ENCODE measurements at regions not wholly inside any gene's neighbourhood (a gene's known extent, or its start where the extent isn't known, plus 50 kb on each side); places are given as distances from the start of the nearest gene placed in this dataset.

DNA sequence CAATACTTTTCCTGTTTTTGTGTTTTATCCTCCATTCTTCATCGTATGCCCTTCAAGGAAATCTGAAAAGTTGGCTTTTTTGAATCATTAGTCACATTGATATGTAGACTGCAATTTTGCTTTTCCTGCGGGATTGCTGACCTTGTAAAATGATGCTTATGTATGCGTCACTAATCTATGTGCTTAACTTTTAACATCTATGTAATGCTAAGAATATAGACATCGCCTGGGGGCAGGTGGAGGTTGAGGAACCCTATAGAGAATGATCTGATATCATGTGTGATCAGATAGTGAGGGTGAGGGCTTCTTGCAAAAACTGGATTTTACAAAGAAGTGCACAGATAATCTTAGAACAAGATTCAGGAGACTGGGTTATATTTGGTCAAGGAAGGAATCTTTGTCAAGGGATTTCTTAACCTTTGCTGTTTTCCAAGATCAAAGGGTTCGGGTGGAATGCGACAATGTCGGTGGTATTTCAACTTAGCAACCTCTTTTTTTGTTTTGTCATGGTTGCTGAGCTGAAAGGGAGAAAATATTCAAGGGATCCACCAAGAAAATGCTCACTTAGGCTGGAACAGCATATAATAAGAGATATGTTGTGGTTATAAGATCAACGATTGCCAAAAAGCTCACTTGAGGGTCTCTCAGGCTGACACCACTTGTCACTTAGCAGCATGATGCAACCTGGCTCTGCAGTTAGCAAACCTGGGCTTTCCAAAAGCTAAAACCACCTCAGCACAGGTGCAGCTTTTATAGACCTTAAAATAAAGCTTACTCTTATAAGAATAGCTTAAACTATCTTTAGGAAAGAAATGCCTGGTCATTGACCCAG, 70.6 kb upstream of the PUDP start:
- intact Hi-C loops (cut with micrococcal nuclease): no loop called here
- DNase-seq (ENCODE audit: unreplicated experiment): no peak
- ChIA-PET CTCF (interaction anchor here (0.6 kb wide), 1 partner anchor 28 kb away, joined by 3 read pairs; no protein-coding TSS in a partner anchor), POLR2A (no interaction called here)
- Mint-ChIP-seq H3K4me3 (ENCODE audit: unreplicated experiment) (no peak overlapping the region), H3K36me3 (ENCODE audit: insufficient read depth, unreplicated experiment) (peaks cover 4% of the 10 kb centered on the region), H3K27me3 (ENCODE audit: insufficient read depth, unreplicated experiment) (no peaks in the 10 kb centered on the region), H3K27ac (ENCODE audit: low read depth, unreplicated experiment) (no peak overlapping the region), H3K4me1 (ENCODE audit: insufficient read depth, unreplicated experiment) (no peaks in the 10 kb centered on the region), H3K9me3 (ENCODE audit: unreplicated experiment) (no peaks in the 10 kb centered on the region)
- TF ChIP-seq, protein P1, sequence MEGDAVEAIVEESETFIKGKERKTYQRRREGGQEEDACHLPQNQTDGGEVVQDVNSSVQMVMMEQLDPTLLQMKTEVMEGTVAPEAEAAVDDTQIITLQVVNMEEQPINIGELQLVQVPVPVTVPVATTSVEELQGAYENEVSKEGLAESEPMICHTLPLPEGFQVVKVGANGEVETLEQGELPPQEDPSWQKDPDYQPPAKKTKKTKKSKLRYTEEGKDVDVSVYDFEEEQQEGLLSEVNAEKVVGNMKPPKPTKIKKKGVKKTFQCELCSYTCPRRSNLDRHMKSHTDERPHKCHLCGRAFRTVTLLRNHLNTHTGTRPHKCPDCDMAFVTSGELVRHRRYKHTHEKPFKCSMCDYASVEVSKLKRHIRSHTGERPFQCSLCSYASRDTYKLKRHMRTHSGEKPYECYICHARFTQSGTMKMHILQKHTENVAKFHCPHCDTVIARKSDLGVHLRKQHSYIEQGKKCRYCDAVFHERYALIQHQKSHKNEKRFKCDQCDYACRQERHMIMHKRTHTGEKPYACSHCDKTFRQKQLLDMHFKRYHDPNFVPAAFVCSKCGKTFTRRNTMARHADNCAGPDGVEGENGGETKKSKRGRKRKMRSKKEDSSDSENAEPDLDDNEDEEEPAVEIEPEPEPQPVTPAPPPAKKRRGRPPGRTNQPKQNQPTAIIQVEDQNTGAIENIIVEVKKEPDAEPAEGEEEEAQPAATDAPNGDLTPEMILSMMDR (IDR thresholded peaks at IDR 0.05; ENCODE audit: unreplicated experiment): no peak
- BruUV-seq (replicated peaks): no TSS peak

DNA sequence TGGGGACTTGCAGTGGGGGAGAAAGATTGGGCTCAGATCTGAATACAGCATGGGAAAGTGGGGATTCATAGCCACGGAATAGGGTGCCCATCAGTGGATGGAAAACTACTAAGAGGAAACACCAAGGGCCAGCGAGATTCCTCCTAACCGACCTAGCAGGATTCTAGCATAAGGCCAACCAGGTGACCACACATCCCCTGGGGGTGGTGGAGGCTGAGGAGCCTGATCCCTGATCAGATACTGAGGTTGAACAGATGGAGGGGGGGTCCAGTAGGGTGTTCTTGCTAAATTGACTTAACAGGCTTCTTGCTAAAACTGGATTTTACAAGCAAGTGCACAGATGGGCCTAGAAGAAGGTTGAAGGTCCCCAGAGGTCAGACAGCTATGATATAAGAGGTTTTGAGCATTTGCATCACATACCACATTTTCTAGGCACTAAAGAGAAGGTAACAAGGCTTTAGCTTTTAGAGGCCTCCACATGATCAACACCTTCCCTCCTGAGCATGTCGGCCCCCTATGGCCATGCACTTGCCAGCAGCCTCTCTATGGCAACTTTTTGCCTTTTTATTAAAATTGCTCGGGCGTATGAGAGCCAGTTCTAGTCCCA, 69.1 kb upstream of the PUDP start:
- no peaks in the 10 kb centered on the region for H3K9me3 Mint-ChIP-seq (ENCODE audit: unreplicated experiment)
- no peak for DNase-seq (ENCODE audit: unreplicated experiment)
- no TSS peak for BruUV-seq (replicated peaks)
- TF ChIP-seq, protein P1 (IDR thresholded peaks at IDR 0.05; ENCODE audit: unreplicated experiment): no peak
- POLR2A ChIA-PET: no interaction called here
- intact Hi-C loops (cut with micrococcal nuclease): no loop called here
- CTCF ChIA-PET: no interaction called here
- no peak overlapping the region for H3K27ac Mint-ChIP-seq (ENCODE audit: low read depth, unreplicated experiment)
- H3K4me3 Mint-ChIP-seq (ENCODE audit: unreplicated experiment): no peak overlapping the region
- no peaks in the 10 kb centered on the region for H3K4me1 Mint-ChIP-seq (ENCODE audit: insufficient read depth, unreplicated experiment)
- no peaks in the 10 kb centered on the region for H3K27me3 Mint-ChIP-seq (ENCODE audit: insufficient read depth, unreplicated experiment)
- peaks cover 4% of the 10 kb centered on the region for H3K36me3 Mint-ChIP-seq (ENCODE audit: insufficient read depth, unreplicated experiment)

DNA sequence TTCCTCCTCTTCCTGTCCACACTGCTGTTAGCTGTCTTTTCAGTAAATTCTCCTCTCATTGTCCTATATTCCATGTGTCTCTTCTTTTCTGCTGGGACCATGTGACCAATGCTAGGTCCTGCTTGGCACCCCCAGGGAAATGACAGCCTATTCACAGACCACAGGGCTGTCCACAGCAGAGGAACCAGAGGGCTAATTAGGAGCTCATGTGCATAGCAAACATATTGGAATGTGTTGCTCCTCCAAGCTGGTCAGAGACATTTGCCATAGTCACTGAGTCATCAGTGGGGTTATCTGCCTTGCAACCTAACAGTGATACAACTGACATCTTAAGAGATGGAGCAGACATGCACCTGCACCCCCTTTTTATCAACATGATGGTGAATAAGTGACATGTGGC, 67.9 kb upstream of the PUDP start:
- BruUV-seq (replicated peaks): no TSS peak
- TF ChIP-seq, protein P1 (IDR thresholded peaks at IDR 0.05; ENCODE audit: unreplicated experiment): no peak
- Mint-ChIP-seq H3K9me3 (ENCODE audit: unreplicated experiment) (no peaks in the 10 kb centered on the region), H3K4me1 (ENCODE audit: insufficient read depth, unreplicated experiment) (no peaks in the 10 kb centered on the region), H3K27me3 (ENCODE audit: insufficient read depth, unreplicated experiment) (no peaks in the 10 kb centered on the region), H3K36me3 (ENCODE audit: insufficient read depth, unreplicated experiment) (peaks cover 4% of the 10 kb centered on the region), H3K27ac (ENCODE audit: low read depth, unreplicated experiment) (no peak overlapping the region), H3K4me3 (ENCODE audit: unreplicated experiment) (no peak overlapping the region)
- intact Hi-C loops (cut with micrococcal nuclease): no loop called here
- ChIA-PET POLR2A (no interaction called here), CTCF (no interaction called here)
- DNase-seq (ENCODE audit: unreplicated experiment): no peak

DNA sequence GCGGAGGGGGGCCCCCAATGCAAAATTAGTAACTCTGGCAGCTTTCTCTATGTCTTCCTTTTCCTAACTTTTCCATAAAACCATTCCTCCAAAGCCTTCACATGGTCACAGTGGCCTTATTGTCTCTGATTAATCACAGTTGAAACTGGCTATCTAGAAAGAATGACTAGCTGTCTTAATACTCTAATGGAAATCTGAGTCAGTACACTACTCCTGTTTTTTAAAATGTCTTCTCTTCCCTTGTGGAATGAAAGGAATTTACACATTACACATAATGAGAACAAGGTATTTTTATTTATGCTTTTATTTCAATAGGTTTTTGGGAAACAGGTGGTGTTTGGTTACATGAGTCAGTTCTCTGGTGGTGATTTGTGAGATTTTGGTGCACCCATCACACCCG, 66.3 kb upstream of the PUDP start:
- CTCF ChIA-PET: interaction anchor here (0.5 to 0.7 kb wide), 2 partner anchors 77 to 225 kb away, joined by 3 read pairs; no protein-coding TSS in a partner anchor
- TF ChIP-seq, protein P1 (IDR thresholded peaks at IDR 0.05; ENCODE audit: unreplicated experiment): no peak
- H3K27ac Mint-ChIP-seq (ENCODE audit: low read depth, unreplicated experiment): no peak overlapping the region
- BruUV-seq (replicated peaks): no TSS peak
- H3K27me3 Mint-ChIP-seq (ENCODE audit: insufficient read depth, unreplicated experiment): no peaks in the 10 kb centered on the region
- POLR2A ChIA-PET: interaction anchor here (0.6 kb wide), 1 partner anchor 169 kb away, joined by 3 read pairs; no protein-coding TSS in a partner anchor
- intact Hi-C loops (cut with micrococcal nuclease): no loop called here
- H3K4me1 Mint-ChIP-seq (ENCODE audit: insufficient read depth, unreplicated experiment): no peaks in the 10 kb centered on the region
- no peak overlapping the region for H3K4me3 Mint-ChIP-seq (ENCODE audit: unreplicated experiment)
- no peak for DNase-seq (ENCODE audit: unreplicated experiment)
- H3K36me3 Mint-ChIP-seq (ENCODE audit: insufficient read depth, unreplicated experiment): peaks cover 4% of the 10 kb centered on the region
- H3K9me3 Mint-ChIP-seq (ENCODE audit: unreplicated experiment): no peaks in the 10 kb centered on the region

Data from MCF 10A (cell line).